ENCODE measurements at regions not wholly inside any gene's neighbourhood (a gene's known extent, or its start where the extent isn't known, plus 50 kb on each side); places are given as distances from the start of the nearest gene placed in this dataset.
"Not testable (repeated sequence)": the region's sequence is repeated elsewhere in the genome, so short reads cannot be mapped to it uniquely, and the experiment has no call there.

DNA sequence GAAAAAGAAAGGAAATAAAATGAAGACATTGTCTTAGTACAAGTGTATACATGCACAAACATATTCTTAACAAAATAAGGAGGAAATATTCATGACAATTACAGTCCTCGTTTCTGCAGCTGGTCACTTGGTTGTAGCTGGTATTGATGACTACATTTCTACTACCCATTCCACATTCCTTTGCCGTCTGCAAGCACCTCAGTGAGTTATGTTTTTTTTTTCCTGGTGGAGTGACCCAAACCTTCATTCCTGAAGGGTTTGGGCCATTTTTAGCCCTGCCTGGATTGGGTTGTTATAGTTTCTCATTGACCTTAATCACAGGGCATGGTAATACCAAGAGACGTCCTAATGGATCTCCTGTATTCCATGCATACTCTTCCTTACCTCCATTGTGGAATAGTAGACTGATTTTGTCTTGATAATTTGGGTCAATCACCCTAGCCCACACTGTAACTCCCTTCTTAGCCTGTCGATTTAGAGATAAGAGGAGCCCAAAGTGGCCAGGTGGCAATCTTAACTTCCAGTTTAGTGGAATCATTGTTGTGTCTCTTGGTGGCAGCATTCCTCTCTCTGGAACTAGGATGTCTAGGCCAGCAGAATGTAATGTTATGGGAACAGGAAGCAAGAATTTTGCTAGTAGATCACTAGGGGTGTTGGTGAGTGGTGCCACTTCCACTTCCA, 86.4 kb upstream of the LCORL start:
- H3K36me3 ChIP-seq (replicated peaks); DNase-seq (ENCODE audit: low spot score in 2 of 2); in situ Hi-C loops (cut with MboI; ENCODE audit: low sequenced_read_pairs); H3K4me3 ChIP-seq; H3K9me3 ChIP-seq; H3K4me1 ChIP-seq: not testable (repeated sequence)
- peaks cover 12% of the 10 kb centered on the region; the same call in 1 of the 2 replicates for H3K27me3 ChIP-seq (ENCODE audit: low read depth)

DNA sequence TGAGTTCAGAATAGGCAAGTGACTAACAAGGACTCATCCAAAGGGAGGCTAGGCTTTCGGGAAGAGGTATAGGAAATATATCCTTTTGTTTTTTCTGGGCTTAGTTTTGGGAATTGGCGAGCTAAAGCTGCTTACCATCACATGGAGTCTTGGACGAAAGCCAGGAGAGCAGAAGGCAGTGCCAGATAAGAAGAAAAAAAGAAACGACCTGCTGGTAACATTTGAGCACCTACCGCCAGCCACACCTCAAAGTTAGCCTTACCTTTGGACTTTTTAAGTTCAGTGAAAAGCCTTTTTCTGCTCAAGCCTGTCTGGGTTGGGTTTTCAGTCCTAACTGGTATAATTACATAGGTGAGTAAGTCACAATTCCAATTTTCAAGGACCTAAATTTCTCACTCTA, 85.1 kb upstream of the LCORL start:
- Histone ChIP-seq H3K27me3 (ENCODE audit: low read depth) (peaks cover 12% of the 10 kb centered on the region; the same call in 1 of the 2 replicates), H3K4me3 (no peak overlapping the region), H3K9me3 (no peaks in the 10 kb centered on the region), H3K4me1 (no peaks in the 10 kb centered on the region), H3K36me3 (replicated peaks) (no peaks in the 10 kb centered on the region)
- in situ Hi-C loops (cut with MboI; ENCODE audit: low sequenced_read_pairs) = no loop called here
- DNase-seq (ENCODE audit: low spot score in 2 of 2) = no peak

DNA sequence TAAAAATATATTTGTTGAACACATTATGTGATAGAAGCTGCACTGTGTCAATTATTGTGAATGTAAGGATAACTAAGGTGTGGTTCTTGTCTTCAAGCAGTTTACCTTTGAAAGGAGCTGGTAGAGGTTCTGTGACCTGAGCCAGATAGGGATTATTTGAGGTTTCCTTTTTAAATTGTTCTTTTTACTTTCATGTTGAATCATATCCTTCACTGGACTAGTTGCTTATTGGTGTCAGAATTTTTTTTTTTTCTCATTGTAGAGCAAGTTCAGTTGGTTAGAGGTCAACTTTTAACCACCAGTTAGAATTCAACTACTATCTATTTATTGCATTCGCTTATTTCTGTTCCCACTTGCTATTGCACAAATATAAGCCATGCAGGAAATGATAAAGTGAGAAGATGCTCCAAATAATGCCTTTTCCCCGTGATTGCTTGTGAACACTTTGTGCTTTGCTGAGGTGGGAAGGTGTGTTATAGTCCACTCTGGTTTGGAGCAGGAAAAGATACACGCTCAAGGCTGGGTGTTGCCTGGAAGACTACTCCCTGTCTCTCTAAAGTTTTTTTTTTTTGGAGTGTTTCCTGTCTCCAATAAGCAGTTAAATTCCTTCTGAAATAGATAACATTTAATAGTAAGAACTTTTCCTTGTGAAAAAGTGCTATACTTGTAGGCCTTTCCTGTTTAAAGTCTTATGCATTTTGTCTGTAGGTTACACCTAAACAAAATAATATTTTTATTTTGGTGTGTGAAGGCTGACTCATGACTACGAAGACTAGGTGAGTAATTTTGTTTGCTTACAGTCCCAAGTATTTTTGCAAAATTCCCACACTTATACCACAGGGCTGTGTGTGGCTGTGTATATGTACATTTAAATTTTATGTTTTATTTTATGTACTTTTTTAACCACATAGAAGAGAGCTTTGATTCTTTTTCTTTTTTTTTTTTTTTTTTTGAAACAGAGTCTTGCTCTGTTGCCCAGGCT, 83.8 kb upstream of the LCORL start:
- no peaks in the 10 kb centered on the region for H3K9me3 ChIP-seq
- in situ Hi-C loops (cut with MboI; ENCODE audit: low sequenced_read_pairs) = no loop called here
- H3K4me1 ChIP-seq = no peaks in the 10 kb centered on the region
- no peak overlapping the region for H3K4me3 ChIP-seq
- H3K27me3 ChIP-seq (ENCODE audit: low read depth) = peaks cover 5% of the 10 kb centered on the region; the same call in 1 of the 2 replicates
- DNase-seq (ENCODE audit: low spot score in 2 of 2) = no peak
- H3K36me3 ChIP-seq (replicated peaks) = no peaks in the 10 kb centered on the region

- no peak for DNase-seq (ENCODE audit: low spot score in 2 of 2)
- in situ Hi-C loops (cut with MboI; ENCODE audit: low sequenced_read_pairs) = no loop called here
- Histone ChIP-seq H3K9me3 (no peaks in the 10 kb centered on the region), H3K4me1 (no peaks in the 10 kb centered on the region), H3K4me3 (no peak overlapping the region), H3K36me3 (replicated peaks) (no peaks in the 10 kb centered on the region), H3K27me3 (ENCODE audit: low read depth) (0 out of 2 replicates have a peak, but pooled peaks cover 4% of the 10 kb centered on the region)
Observed at GRCh38 chr4:18103876-18104605, 82.5 kb upstream of the LCORL start.

GRCh38 chr4:18100657-18101056, 79.1 kb upstream of the LCORL start:
- in situ Hi-C loops (cut with MboI; ENCODE audit: low sequenced_read_pairs) = no loop called here
- no peaks in the 10 kb centered on the region for H3K36me3 ChIP-seq (replicated peaks)
- no peaks in the 10 kb centered on the region for H3K4me1 ChIP-seq

GRCh38 chr4:18090447-18090846, 68.9 kb upstream of the LCORL start:
- DNase-seq (ENCODE audit: low spot score in 2 of 2); H3K4me3 ChIP-seq; H3K9me3 ChIP-seq; in situ Hi-C loops (cut with MboI; ENCODE audit: low sequenced_read_pairs); H3K4me1 ChIP-seq; H3K36me3 ChIP-seq (replicated peaks); H3K27me3 ChIP-seq (ENCODE audit: low read depth): not testable (repeated sequence)

More at GRCh38 chr4:18100657-18101056, 79.1 kb upstream of the LCORL start:
- no peaks in the 10 kb centered on the region for H3K9me3 ChIP-seq
- no peak overlapping the region for H3K4me3 ChIP-seq
- DNase-seq (ENCODE audit: low spot score in 2 of 2) = no peak
- peaks cover 4% of the 10 kb centered on the region; the same call in 1 of the 2 replicates for H3K27me3 ChIP-seq (ENCODE audit: low read depth)

DNA sequence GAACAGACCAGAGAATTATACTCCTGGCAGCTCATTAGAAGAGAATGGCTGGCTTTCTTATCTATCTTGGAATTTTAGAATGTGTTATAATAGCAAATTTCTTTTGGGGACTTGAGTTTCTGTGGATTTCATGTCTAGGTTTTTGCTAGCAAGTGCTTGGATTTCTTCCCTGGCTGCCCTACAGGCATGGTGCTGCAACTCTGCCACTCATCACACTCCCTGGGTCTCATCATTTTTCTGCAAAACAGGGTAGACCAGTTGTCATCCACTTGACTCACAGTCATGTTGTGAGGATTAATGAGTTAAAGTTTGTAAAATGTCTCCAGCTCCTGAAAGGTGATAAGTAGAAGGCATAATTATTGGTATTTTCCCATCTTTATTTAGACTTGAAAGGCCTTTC, 60.7 kb upstream of the LCORL start:
- no peaks in the 10 kb centered on the region for H3K4me1 ChIP-seq
- DNase-seq (ENCODE audit: low spot score in 2 of 2) = no peak
- in situ Hi-C loops (cut with MboI; ENCODE audit: low sequenced_read_pairs) = no loop called here
- no peaks in the 10 kb centered on the region for H3K9me3 ChIP-seq
- no peaks in the 10 kb centered on the region for H3K36me3 ChIP-seq (replicated peaks)
- H3K4me3 ChIP-seq = no peak overlapping the region
- peaks cover 2% of the 10 kb centered on the region; the same call in 1 of the 2 replicates for H3K27me3 ChIP-seq (ENCODE audit: low read depth)

DNA sequence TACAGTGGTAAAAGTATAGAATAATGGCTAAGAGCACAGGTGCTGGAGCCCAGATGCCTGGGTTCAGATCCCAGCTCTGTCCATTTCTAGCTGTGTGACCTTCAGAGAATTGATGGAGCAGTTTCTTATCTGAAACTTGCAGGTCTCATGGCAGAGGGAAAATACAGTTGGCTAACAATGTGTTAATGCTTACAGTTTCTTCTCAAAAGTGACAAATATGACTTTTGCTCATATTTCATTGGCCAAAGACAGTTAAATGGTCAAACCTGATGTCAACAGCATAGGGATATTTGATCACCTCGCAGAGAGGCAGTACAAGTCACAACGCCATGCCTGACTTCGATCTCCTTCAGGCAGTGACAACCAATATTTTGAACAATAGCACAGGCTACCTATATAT, 60.2 kb upstream of the LCORL start:
- no peaks in the 10 kb centered on the region for H3K4me1 ChIP-seq
- no peak overlapping the region for H3K4me3 ChIP-seq
- in situ Hi-C loops (cut with MboI; ENCODE audit: low sequenced_read_pairs) = no loop called here
- H3K9me3 ChIP-seq = no peaks in the 10 kb centered on the region
- no peak for DNase-seq (ENCODE audit: low spot score in 2 of 2)
- no peaks in the 10 kb centered on the region for H3K36me3 ChIP-seq (replicated peaks)
- H3K27me3 ChIP-seq (ENCODE audit: low read depth) = peaks cover 2% of the 10 kb centered on the region; the same call in 1 of the 2 replicates

GRCh38 chr4:18077808-18078207, 56.3 kb upstream of the LCORL start:
- H3K36me3 ChIP-seq (replicated peaks) = no peaks in the 10 kb centered on the region
- in situ Hi-C loops (cut with MboI; ENCODE audit: low sequenced_read_pairs) = no loop called here
- no peak for DNase-seq (ENCODE audit: low spot score in 2 of 2)
- no peak overlapping the region for H3K4me3 ChIP-seq
- no peaks in the 10 kb centered on the region for H3K4me1 ChIP-seq
- H3K9me3 ChIP-seq = no peaks in the 10 kb centered on the region
- peaks cover 2% of the 10 kb centered on the region; the same call in 1 of the 2 replicates for H3K27me3 ChIP-seq (ENCODE audit: low read depth)

- no peaks in the 10 kb centered on the region for H3K36me3 ChIP-seq (replicated peaks)
- H3K4me3 ChIP-seq = no peak overlapping the region
- H3K9me3 ChIP-seq = no peaks in the 10 kb centered on the region
- no peaks in the 10 kb centered on the region for H3K4me1 ChIP-seq
- in situ Hi-C loops (cut with MboI; ENCODE audit: low sequenced_read_pairs) = no loop called here
- peak; percentile 8 to 56 for DNase-seq (ENCODE audit: low spot score in 2 of 2)
- H3K27me3 ChIP-seq (ENCODE audit: low read depth) = peaks cover 2% of the 10 kb centered on the region; the same call in 1 of the 2 replicates
Observed at GRCh38 chr4:18075823-18076433, 54.4 kb upstream of the LCORL start.

- no peak for DNase-seq (ENCODE audit: low spot score in 2 of 2)
- in situ Hi-C loops (cut with MboI; ENCODE audit: low sequenced_read_pairs) = no loop called here
- H3K27me3 ChIP-seq (ENCODE audit: low read depth) = no peaks in the 10 kb centered on the region
- H3K36me3 ChIP-seq (replicated peaks) = no peaks in the 10 kb centered on the region
- no peaks in the 10 kb centered on the region for H3K9me3 ChIP-seq
- no peak overlapping the region for H3K4me3 ChIP-seq
- H3K4me1 ChIP-seq = no peaks in the 10 kb centered on the region
Observed at GRCh38 chr4:18071894-18072293, 50.3 kb upstream of the LCORL start.
